Panc1 (cell line): ENCODE measurements at regions not wholly inside any gene's neighbourhood (a gene's known extent, or its start where the extent isn't known, plus 50 kb on each side); places are given as distances from the start of the nearest gene placed in this dataset.

Source experiments
- ATAC-seq: fragments of 200-7000 bp; cut with Tn5 transposase; 2 replicates; pipeline ENCODE4 v1.9.1; 2020; ENCODE audit warnings: mild to moderate bottlenecking, moderate library complexity
- BruUV-seq: library from RNA; stranded (reverse); fragments of 400-500 nt; replicated peaks from 2 replicates; lab custom pipeline; 2021; lab: Mats Ljungman, UMichigan
- CTCF ChIA-PET: fragments of 300-600 bp; sonication (Branson Sonifier 250); formaldehyde crosslinking; loops from one replicate; lab custom pipeline; 2022; ENCODE audit warnings: antibody characterized with exemption; lab: Charles Lee
- POLR2A ChIA-PET: fragments of 300-600 bp; sonication (Branson Sonifier 250); formaldehyde crosslinking; loops from one replicate; lab custom pipeline; 2022; ENCODE audit warnings: antibody characterized with exemption; lab: Charles Lee
- DNase-seq: peaks from one replicate; pipeline ENCODE4 v3.0.0-alpha.2; 2010; ENCODE audit warnings: low read depth, low spot score
- H3K27ac ChIP-seq: 2 replicates; pipeline ENCODE4 v1.5.1; 2011; ENCODE audit warnings: mild to moderate bottlenecking, low read length, inconsistent platforms
- H3K27me3 ChIP-seq: fragments of 200-500 bp; sonication (Bioruptor generic); 2 replicates; pipeline ENCODE4 v1.6.0; 2014; ENCODE audit warnings: low read length, inconsistent platforms; ENCODE audit not compliant: control insufficient read depth, insufficient read depth
- H3K36me3 ChIP-seq: fragments of 200-500 bp; sonication (Bioruptor generic); 2 replicates; pipeline ENCODE4 v1.5.1; 2014; ENCODE audit warnings: inconsistent platforms, mild to moderate bottlenecking, low read length, moderate library complexity; ENCODE audit not compliant: control insufficient read depth, insufficient read depth
- H3K4me1 ChIP-seq: 2 replicates; pipeline ENCODE4 v1.5.1; 2011; ENCODE audit warnings: inconsistent platforms, mild to moderate bottlenecking, low read length, moderate library complexity; ENCODE audit not compliant: control insufficient read depth, insufficient read depth
- H3K4me3 ChIP-seq, 2 experiments: 2 replicates each; pipeline ENCODE4 v1.5.1; 2011 to 2012; ENCODE audit warnings: low read depth in 2 of 2, low read length in 2 of 2, mild to moderate bottlenecking in 2 of 2, inconsistent platforms in 1 of 2, moderate library complexity in 1 of 2
- H3K9me3 ChIP-seq: fragments of 200-500 bp; sonication (Bioruptor generic); 2 replicates; pipeline ENCODE4 v1.5.1; 2014; ENCODE audit warnings: low read depth, mild to moderate bottlenecking, inconsistent platforms, low read length, moderate library complexity; ENCODE audit not compliant: control insufficient read depth, insufficient read depth
- CTCF ChIP-seq: fragments of 450-650 bp; IDR thresholded peaks from 2 replicates; pipeline ENCODE4 v1.5.1; 2017; ENCODE audit warnings: mild to moderate bottlenecking
- POLR2AphosphoS5 ChIP-seq: IDR thresholded peaks from 2 replicates; pipeline ENCODE4 v1.6.1; 2012; ENCODE audit warnings: mild to moderate bottlenecking, low read depth, low read length, moderate library complexity
- REST ChIP-seq, 2 experiments: IDR thresholded peaks; 2 replicates each; pipeline ENCODE4 v1.6.1; 2011 to 2012; ENCODE audit warnings: low read depth in 2 of 2, control low read depth in 1 of 2, low read length in 1 of 2, mild to moderate bottlenecking in 1 of 2, moderate library complexity in 1 of 2; ENCODE audit not compliant: insufficient read depth in 1 of 2
- SIN3A ChIP-seq: IDR thresholded peaks from 2 replicates; pipeline ENCODE4 v1.6.1; 2012; ENCODE audit warnings: low read depth, mild to moderate bottlenecking, low read length, moderate library complexity, borderline replicate concordance; ENCODE audit not compliant: insufficient read depth
- TCF7L2 ChIP-seq: IDR thresholded peaks from 2 replicates; pipeline ENCODE4 v1.6.1; 2011; ENCODE audit warnings: mild to moderate bottlenecking, low read depth, low read length, inconsistent platforms
- in situ Hi-C: cut with HindIII; loops from 2 replicates; pipeline ENCODE4 v1.10.0; 2016; ENCODE audit warnings: low sequenced_read_pairs, low pct_unique_long_range_greater_than_20kb
- intact Hi-C: fragments of 100-400 bp; cut with micrococcal nuclease; formaldehyde crosslinking; loops from one replicate; pipeline ENCODE4 v1.10.0; 2022; ENCODE audit not compliant: unreplicated experiment

GRCh38 chr5:106966686-106967315, 703.9 kb downstream of the EFNA5 start:
- H3K36me3 ChIP-seq, result no peaks in the 10 kb centered on the region
- H3K9me3 ChIP-seq, result no peaks in the 10 kb centered on the region
- DNase-seq (no peak), ATAC-seq (no peak)
- H3K27me3 ChIP-seq, result no peaks in the 10 kb centered on the region
- intact Hi-C loops, result no loop called here
- BruUV-seq, result no TSS peak
- no peak overlapping the region for H3K27ac ChIP-seq
- CTCF ChIA-PET, result no interaction called here
- in situ Hi-C loops, result no loop called here
- no peaks in the 10 kb centered on the region for H3K4me1 ChIP-seq
- TF ChIP-seq REST (IDR thresholded peaks at IDR 0.05; ENCODE audit: insufficient read depth in 1 of 2, low read depth in 2 of 2, low read length in 1 of 2) (no peak), POLR2AphosphoS5 (no peak), CTCF (no peak), TCF7L2 (no peak), SIN3A (no peak)
- POLR2A ChIA-PET, result no interaction called here
- H3K4me3 ChIP-seq, result no peak overlapping the region

- intact Hi-C loops (no loop called here), in situ Hi-C loops (no loop called here)
- BruUV-seq, result no TSS peak
- DNase-seq, result no peak
- H3K27ac ChIP-seq, result no peak overlapping the region
- H3K27me3 ChIP-seq, result no peaks in the 10 kb centered on the region
- no peaks in the 10 kb centered on the region for H3K4me1 ChIP-seq
- TF ChIP-seq REST (IDR thresholded peaks at IDR 0.05; ENCODE audit: insufficient read depth in 1 of 2, low read depth in 2 of 2, low read length in 1 of 2) (no peak), SIN3A (no peak), TCF7L2 (no peak), CTCF (no peak), POLR2AphosphoS5 (no peak)
- ChIA-PET CTCF (no interaction called here), POLR2A (no interaction called here)
- H3K4me3 ChIP-seq, result no peak overlapping the region
- no peak for ATAC-seq
- no peaks in the 10 kb centered on the region for H3K36me3 ChIP-seq
- no peaks in the 10 kb centered on the region for H3K9me3 ChIP-seq
Measured at GRCh38 chr5:106964132-106964531, 706.6 kb downstream of the EFNA5 start.
